Kidney epithelial cell (primary cell): ENCODE measurements at regions not wholly inside any gene's neighbourhood (a gene's known extent, or its start where the extent isn't known, plus 50 kb on each side); places are given as distances from the start of the nearest gene placed in this dataset.
"Not testable (repeated sequence)": the region's sequence is repeated elsewhere in the genome, so short reads cannot be mapped to it uniquely, and the experiment has no call there.

Experiments used
- DNase-seq: peaks from one replicate; pipeline ENCODE4 v3.0.0-alpha.2; 2010; ENCODE audit warnings: low read depth
- H3K27me3 ChIP-seq: 2 replicates; pipeline ENCODE4 v1.6.0; 2011; ENCODE audit warnings: low read length; ENCODE audit not compliant: control insufficient read depth, insufficient read depth
- H3K36me3 ChIP-seq: 2 replicates; pipeline ENCODE4 v1.5.1; 2011; ENCODE audit warnings: low read length; ENCODE audit not compliant: control insufficient read depth, insufficient read depth
- H3K4me3 ChIP-seq: 2 replicates; pipeline ENCODE4 v1.5.1; 2011; ENCODE audit warnings: low read depth, mild to moderate bottlenecking, control low read depth, low read length
- TF ChIP-seq, protein P1 (sequence below): IDR thresholded peaks from 2 replicates; pipeline ENCODE4 v1.5.1; 2011; ENCODE audit warnings: mild to moderate bottlenecking, moderate library complexity, low read length, control low read depth, inconsistent platforms; ENCODE audit not compliant: insufficient read depth, poor library complexity, severe bottlenecking

DNA sequence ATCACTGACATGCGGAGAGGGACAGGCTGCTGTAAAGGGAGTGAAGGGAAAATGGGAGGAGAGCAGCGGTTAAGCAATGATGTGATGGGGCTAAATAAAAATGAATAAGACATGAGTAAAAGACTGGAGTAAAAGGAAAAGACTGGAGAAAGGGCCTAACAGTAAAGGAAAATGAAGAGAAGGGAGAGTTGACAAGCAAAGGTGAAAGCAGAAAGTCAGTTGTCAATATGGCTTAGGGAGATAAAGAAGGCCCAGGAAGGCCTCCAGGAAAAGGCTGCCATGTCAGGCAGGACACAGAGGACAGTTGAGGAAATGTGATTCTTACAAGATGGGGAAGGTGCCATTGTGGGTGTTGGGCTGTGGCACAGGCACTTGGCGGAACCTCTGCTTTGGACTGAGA lies 98.9 kb upstream of the AMZ2 start:
- Histone ChIP-seq H3K27me3 (no peaks in the 10 kb centered on the region), H3K36me3 (no peaks in the 10 kb centered on the region), H3K4me3 (no peak overlapping the region)
- TF ChIP-seq, protein P1, sequence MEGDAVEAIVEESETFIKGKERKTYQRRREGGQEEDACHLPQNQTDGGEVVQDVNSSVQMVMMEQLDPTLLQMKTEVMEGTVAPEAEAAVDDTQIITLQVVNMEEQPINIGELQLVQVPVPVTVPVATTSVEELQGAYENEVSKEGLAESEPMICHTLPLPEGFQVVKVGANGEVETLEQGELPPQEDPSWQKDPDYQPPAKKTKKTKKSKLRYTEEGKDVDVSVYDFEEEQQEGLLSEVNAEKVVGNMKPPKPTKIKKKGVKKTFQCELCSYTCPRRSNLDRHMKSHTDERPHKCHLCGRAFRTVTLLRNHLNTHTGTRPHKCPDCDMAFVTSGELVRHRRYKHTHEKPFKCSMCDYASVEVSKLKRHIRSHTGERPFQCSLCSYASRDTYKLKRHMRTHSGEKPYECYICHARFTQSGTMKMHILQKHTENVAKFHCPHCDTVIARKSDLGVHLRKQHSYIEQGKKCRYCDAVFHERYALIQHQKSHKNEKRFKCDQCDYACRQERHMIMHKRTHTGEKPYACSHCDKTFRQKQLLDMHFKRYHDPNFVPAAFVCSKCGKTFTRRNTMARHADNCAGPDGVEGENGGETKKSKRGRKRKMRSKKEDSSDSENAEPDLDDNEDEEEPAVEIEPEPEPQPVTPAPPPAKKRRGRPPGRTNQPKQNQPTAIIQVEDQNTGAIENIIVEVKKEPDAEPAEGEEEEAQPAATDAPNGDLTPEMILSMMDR, result no peak
- DNase-seq, result no peak

DNA sequence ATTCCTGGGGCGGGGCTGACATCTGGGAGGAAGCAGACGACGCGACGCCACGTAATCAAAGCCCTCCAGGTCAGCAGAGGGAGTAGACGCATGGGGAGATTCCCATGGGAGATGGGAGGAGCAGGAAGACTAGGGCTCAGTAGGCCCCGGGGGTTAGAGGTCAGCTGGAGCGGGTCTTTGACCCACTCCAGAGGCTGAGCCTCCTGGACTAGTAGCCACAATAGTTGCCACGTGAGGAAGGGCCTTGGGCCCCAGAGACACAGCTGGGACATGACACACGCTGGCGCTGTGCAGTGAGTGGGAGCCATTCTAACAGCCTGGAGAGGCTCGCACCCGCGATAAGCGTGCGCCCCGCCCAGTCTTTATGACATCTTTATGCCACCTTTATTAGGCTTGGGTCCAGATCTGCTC lies 95.7 kb upstream of the AMZ2 start:
- H3K36me3 ChIP-seq, result no peaks in the 10 kb centered on the region
- H3K27me3 ChIP-seq, result no peaks in the 10 kb centered on the region
- TF ChIP-seq, protein P1, result no peak
- no peak overlapping the region for H3K4me3 ChIP-seq
- no peak for DNase-seq

DNA sequence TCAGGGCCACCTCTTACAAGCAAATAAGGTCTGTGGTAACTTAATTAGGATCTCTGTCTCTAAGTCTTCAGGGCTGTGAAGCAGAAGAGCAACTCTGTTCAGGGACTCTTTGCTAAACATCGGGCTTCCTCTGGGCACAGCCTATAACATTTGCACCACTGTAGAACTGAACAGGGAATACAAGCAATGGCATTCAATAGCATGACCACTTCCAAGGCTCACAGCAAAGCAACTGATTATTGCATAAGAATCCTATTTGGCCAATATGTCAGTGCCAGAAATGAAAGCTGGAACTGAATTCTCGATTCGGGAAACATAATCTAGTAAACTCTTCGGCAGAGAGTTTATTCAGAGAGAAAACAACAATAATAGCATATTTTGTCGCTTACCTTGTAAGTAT lies 92.2 kb upstream of the AMZ2 start:
- no peaks in the 10 kb centered on the region for H3K36me3 ChIP-seq
- no peaks in the 10 kb centered on the region for H3K27me3 ChIP-seq
- DNase-seq, result no peak
- TF ChIP-seq, protein P1, result no peak
- H3K4me3 ChIP-seq, result no peak overlapping the region

DNA sequence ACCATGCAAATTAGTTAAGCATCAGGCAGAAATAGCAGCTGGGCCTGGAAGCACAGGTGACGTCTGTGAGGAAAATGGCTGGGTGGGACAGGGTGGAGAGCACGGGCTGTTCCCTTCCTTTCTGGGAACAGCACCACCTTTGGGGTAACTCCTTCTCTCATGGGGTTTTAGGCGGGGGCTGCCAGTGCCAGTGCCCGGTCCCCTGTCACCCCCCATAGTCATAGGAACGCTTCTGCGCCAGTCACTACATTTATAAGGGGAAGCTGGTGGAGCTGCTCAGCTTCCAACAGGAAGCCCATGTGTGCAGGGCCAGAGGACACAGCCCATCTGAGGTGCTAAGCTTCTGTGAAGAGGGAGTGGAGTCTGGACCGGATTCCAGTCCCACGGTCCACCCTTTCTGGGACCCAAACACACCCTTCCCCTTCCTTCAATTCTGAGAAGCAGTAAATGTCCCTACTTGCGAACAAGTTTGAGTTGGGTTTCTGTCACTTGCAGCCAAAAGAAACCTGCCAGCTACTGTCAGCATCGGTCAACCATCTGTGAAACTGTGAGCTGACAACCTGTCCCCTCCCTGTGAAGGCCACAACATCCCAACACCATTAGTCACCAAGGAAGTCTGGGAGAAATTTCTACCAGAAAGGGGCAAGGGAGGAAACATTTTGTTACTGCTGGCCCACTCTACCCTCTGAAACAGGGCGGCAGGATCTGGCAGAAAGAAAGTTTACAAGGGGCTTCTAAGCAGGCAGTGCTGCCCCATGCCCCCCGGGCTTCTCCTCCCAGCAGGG lies 86.0 kb upstream of the AMZ2 start:
- TF ChIP-seq, protein P1, result no peak
- H3K27me3 ChIP-seq, result no peaks in the 10 kb centered on the region
- no peaks in the 10 kb centered on the region for H3K36me3 ChIP-seq
- H3K4me3 ChIP-seq, result no peak overlapping the region
- no peak for DNase-seq

DNA sequence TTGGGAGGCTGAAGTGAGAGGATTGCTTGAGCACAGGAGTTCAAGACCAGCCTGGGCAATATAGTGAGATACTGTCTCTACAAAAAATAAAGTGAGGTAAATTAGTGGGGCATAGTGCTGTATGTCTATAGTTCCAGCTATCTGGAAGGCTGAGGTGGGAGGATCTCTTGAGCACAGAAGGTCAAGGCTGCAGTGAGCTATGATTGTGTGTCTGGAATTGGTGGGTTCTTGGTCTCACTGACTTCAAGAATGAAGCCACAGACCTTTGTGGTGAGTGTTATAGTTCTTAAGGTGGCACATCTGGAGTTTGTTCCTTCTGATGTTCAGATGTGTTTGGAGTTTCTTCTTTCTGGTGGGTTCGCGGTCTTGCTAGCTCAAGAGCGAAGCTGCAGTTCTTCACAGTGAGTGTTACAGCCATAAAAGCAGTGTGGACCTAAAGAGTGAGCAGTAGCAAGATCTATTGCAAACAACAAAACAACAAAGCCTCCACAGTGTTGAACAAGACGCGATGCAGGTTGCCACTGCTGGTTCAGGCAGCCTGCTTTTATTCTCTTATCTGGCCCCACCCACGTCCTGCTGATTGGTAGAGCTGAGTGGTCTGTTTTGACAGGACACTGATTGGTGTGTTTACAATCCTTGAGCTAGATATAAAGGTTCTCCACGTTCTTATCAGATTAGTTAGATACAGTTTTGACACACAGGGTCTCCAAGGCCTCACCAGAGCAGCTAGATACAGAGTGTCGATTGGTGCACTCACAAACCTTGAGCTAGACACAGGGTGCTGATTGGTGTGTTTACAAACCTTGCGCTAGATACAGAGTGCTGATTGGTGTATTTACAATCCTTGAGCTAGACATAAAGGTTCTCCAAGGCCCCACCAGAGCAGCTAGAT lies 79.3 kb upstream of the AMZ2 start:
- not testable (repeated sequence) for H3K36me3 ChIP-seq, H3K27me3 ChIP-seq, H3K4me3 ChIP-seq, DNase-seq

DNA sequence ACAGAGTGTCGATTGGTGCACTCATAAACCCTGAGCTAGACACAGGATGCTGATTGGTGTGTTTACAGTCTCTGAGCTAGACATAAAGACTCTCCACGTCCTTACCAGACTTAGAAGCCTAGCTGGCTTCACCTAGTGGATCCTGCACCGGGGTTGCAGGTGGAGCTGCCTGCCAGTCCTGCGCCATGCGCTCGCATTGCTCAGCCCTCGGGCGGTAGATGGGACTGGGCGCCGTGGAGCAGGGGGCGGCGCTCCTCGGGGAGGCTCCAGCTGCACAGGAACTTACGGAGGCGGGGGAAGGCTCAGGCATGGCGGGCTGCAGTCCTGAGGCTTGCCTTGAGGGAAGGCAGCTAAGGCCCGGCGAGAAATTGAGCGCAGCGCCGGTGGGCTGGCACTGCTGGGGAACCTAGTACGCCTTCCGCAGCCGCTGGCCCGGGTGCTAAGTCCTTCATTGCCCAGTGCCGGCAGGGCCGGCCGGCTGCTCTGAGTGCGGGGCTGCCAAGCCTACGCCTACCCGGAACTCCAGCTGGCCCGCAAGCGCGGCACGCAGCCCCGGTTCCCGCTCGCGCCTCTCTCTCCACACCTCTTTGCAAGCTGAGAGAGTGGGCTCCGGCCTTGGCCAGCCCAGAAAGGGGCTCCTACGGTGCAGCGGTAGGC lies 78.5 kb upstream of the AMZ2 start:
- H3K36me3 ChIP-seq, DNase-seq, H3K27me3 ChIP-seq: not testable (repeated sequence)
- H3K4me3 ChIP-seq, result peak overlapping the region; percentile 25
